OCI-M1 (cell line): ENCODE measurements at regions not wholly inside any gene's neighbourhood (a gene's known extent, or its start where the extent isn't known, plus 50 kb on each side); places are given as distances from the start of the nearest gene placed in this dataset.
A peak's percentile ranks its signal among the peaks of the same experiment; 100 is the strongest.

Experiments used
- DNase-seq: peaks from one replicate; lab custom pipeline; 2025; lab: John Stamatoyannopoulos, UW

DNA sequence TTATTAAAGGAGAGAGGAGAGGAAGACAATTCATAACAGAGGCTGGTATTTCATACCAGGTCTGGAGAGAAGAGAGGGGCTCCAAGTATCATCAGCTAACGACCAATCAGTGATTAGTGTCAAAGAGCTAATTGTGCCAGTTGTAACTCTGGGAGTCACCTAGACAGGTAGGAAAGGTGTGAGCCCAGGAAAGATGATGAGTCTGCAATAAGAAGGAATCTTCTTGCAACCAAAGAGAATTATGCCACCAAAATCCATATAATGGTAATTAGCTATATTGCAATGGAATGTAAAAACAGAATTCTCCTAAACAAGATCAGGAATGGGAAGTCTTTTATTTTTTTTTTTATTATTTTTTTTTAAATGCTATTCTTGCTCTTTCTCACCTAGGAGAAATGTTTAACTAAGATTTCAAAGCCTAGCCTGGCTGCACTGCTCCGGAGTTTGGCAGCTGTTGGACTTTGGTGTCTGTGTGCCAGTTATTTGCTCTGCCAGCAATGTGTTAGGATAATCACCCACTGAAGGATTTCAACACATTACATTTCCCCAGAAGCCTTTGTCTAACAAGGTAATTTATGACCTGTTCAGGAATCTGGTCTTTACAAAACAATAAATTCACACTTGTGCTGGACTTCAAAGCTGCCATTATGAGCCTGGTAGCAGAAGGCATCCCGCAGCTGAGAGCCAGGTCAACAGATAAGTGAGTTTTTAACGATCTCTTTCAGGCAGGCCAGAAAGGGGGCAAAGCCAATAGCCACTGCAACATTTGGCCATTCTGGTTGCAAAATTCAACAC, 89.4 kb downstream of the FOXB1 start:
- no peak for DNase-seq

DNA sequence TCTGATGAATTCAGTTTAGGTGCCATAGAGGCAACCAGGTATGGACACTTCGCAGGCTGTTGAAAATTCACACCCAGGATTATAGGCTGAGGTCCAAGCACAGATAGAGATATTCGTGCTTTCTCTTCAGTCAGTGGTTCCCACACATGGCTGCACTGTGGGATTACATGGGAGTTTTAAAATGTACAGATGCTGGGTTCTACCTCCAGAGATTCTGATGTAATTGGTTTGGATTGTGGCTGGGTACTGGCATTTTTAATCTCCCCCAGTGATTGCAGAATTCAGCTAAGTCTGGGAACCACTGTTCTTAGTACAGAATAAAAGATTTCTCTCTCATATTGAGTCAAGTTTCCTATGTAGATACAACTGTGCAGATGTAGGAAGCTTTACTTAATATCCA, 91.6 kb downstream of the FOXB1 start:
- no peak for DNase-seq

DNA sequence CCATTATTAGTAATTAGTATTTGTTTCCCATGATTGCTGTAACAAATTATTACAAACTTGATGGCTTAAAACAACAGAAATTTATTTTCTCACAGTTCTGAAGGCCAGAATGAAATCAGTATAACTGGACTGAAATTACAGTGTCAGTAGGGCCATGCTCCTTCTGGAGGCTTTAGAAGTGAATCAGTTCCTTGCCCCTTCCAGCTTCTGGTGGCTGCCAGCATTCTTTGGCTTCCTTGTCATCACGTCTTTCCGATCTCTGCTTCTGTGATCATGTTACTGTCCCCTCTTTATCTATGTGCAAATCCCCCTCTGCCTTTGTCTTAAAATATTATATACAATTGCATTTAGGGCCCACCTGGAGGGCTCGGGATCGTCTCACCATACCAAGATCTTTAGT, 92.0 kb downstream of the FOXB1 start:
- DNase-seq: no peak

DNA sequence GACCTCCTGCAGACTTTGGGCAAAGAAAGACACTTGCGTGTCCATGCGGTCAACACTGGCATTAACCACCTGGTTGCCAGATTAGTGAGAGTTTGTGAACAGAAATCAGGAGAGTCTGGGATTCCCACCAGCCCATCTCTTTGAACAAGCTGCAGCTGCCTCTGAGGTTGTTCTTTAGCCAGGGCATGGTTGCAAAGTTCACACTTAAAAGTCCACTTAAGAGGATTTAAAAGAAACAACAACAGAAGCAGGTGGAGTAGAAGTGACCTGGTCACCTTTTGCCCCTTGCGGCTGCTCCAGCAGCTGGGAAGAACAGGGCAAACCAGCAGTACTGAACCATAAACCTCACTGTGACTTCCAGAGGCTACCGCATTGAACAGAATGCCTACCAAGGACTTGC, 97.3 kb downstream of the FOXB1 start:
- DNase-seq: no peak

DNA sequence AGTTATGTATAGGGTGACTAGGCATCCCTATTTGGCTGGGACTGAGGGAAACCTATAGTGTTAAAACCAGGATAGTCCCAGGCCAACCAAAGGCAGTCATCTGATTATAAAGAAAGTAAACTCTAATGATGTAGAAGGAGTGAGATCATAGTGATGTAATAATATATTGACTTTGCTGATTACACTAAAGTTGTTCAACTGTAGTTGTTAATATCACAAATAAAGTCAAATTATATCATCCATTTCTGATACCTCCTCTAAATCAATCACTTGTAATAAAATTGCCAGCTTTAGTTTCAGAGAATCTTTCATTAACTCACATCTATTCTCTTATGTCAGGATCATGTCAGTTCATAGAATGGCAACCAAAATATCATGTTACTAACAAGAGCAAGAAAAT, 98.6 kb downstream of the FOXB1 start:
- DNase-seq: no peak

DNA sequence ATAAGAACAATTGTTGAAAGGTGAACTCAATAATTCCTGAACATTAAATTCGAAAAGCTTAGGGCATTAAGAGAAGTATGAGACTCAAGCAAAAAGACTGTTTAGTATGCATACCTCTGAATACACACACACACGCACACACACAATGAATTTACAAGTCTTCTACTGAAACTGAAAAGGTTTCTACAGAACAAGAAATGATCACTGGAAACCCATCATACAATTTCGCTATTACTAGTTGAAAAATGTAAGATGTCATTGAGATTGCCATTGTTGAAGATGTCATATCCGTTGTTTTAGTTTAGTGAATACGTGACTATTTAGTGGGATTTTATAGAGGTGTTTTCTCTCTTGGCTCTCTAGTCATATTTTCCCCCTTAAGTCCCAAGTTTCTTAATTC, 106.8 kb downstream of the FOXB1 start:
- no peak for DNase-seq

DNA sequence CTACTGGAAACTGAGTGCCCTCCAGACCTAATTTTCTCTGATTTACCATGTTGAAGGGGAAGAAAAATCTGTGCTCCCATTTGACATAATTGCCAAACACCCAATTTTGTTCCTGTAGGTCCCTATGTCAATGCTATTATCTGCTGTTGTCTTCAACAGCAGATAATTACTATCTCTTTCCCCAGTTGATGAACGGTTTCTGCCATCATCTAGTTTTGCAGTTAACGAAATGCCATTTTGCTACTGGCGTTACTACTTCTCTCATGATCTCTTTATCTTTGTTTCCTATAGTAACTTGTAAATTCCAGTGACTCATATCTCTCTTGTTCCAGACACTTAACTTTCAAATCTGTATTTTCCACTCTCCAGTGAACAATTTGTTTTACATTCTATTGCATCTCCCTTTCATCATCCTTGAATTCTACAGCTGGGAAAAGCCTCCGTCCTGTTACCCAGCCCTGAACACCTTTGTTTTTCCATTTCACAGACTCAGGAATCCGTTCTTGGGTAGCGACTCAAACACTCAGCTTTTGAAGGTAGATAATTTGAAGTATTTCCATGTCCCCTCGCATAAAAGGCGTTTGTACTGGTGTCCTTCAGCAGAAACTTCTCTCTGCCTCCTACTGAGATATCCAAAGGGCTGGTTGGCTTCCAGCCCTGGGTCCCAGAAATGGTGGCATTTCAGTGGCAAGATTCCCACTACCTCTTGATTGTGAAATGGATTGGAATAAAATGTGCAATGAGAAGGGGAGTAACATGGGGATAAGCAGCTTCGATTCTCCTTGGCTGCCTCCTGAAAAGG, 111.7 kb downstream of the FOXB1 start:
- DNase-seq: peak; percentile 65

DNA sequence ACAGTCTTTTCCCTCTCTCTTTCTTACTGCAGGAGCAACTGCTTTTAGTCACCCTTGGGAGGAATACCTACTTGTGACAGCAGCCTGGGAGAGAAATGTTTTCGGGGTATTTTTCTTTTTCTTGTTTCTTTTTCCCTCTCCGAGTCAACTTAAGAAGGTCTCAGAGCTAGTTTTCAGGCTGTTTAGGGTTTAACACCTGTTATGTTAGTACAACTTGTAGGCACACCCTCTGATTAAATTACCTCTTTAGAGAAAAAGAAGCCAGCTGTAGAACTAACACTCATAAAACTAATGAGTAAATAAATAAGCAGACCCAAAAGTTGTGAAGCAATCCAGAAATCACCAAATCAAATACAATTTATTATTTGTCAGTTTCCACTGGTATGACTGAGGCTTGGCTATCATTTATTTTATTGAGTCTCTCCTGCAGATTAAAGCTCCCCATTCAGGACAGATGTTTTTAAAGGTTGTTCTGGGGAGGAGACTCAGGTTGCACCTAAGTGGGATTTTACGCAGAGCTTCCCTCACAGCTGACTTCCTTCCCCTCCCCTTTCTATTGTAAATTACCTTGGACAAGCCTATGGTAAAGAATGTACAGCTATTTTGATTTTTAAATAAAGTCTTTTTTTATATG, 112.5 kb downstream of the FOXB1 start:
- peak; percentile 26 for DNase-seq

DNA sequence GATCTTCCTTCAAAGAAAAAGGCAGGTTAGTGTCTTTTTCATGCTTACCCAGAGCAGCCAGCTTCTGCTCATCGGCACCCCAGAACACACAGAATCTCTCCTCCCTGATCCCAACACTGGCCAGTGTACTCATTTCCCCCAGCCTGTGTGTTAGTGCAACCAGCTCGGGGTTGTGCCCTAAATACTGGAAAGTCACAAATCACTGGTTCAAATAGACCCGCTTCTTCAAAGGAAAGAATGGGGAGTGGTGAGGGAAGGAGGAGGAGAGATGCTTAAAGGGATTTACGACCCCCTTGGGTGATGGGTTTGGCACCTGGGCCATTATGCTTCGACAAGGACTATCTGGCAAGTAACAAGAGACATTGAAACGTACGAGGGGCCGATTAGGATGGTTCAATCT, 114.0 kb downstream of the FOXB1 start:
- DNase-seq: no peak

DNA sequence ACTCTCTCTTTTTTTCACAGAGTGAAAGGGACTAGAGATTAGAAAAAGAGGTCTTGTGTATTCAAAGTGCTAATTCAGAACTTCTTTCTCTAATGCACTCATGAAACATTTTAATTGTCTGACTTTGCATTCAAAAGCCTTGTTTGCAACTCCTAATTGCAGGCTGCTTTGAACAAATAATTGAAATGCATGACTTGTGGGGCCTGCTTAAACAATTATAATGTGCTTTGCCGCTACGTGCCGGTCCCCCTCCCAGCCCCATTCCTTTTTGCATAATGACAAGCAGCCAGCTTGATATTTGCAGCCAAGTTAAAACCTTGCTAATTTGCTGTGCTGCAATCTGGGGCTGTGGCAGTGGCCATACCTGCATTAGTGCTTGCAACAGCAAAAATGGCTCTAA, 114.5 kb downstream of the FOXB1 start:
- no peak for DNase-seq

DNA sequence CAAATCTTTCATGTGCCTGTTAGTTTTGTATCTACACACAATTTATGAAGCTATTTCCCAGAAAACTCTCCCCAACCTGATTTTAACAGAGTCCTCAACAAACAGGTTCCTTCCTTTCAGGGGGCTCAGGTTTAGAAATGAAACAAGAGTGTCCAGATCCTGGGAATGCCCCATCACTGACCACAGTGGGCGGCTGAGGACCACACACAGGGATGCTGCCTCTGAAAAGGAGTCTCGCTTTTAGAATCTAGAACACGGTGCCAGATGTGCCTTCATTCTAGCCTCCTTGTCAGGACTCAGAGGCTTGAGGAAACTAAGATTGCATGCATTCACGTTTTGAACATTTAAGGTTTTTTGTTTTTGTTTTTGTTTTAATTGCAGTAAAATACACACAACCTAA, 115.0 kb downstream of the FOXB1 start:
- no peak for DNase-seq

DNA sequence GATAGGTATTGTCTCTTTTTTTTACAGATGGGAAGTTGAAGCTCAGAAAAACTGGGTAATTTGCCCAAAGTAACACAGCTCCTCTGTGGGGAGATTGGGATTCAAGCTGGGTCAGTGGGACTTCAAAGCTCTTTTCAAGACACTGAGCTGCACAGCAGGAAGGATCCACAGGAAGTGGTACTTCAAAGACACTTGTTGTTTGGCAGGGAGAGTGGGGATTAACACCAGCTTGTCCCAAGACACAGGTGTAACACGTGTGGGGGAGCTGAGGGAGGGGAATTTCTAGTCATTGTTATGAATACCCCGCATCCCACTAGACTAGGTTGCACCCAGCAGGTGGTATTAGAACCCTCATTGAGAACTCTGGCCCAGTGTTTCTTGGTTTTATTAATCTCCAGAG, 116.0 kb downstream of the FOXB1 start:
- DNase-seq: no peak

DNA sequence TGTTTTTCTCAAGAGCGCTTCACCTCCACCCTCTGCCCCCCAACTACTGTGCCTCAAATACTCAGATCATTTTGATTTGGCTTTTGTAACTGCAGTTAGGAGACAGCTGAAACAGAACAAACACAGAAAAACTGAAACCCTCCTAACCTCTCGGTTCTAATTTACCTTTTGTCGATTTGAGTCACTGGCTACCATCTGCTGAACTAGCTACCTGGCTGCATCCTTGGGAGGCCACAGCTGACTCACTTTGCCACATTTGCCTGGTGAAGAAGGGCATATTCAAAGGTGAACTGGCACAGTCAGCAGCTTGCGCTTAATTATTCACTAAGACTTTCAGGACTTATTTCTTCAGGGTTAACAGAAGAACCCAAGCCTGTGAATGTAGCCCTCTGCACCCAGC, 117.7 kb downstream of the FOXB1 start:
- DNase-seq: no peak

DNA sequence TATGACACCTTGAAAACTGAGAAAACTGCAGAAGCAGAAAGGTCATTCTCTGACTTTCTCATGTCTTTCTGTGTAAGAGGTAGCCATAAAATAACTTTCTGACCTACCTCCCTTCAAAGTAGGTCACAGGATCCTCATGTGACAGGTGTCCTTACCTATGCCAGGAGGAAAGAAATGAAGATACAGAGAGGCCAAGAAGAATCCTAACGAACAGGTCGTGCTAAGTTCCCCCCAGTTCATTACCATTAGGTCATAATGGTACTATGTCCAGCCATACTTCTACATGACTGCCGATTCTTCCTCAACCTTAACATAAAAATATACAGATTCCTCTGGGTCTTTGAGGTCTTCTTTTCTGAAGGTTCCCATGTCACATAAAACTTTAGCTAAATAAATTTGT, 118.6 kb downstream of the FOXB1 start:
- no peak for DNase-seq

DNA sequence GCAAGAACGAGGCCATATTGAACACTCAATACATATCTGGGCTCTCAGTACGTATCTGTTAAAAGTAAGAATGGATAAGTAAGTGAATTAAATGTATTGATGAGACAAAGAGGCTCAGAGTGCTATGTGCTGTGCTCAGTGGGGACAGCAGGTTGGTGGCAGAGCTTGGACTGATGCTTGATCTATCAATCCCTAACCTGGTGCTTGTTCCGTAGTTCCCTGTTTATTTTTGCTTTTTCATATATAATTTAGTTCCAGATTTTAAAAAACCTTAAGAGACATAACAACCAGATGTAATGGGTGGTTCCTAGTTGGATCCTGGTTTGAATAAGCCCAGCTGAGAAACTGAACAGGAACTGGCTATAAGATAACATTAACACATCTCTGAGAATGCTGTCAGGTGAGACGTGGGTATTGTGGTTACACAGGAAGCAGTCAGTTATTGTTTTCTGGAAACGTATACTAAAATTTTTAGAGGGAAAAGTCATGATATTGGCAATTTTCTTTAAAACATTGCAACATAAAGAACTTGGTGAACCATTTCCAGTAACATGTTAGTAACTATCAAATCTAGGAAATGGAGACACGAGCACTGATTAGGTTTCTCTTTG, 120.5 kb downstream of the FOXB1 start:
- no peak for DNase-seq

DNA sequence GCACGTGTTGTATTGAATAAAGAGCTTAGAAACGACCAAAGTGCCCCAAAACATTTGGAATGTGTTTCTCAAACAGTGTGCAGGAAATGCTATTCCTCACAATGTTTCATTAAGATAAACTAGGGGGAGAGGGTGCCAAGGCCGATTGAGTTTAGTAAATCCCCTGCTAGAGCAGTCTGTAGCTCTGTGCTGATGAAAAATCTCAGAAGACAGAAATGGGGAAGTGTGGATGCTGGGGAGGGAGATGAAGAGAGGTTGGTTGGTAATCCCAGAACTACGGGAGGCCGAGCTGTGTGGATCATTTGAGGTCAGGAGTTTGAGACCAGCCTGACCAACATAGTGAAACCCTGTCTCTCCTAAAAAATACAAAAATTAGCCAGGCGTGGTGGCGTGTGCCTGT, 121.2 kb downstream of the FOXB1 start:
- peak; percentile 28 for DNase-seq

DNA sequence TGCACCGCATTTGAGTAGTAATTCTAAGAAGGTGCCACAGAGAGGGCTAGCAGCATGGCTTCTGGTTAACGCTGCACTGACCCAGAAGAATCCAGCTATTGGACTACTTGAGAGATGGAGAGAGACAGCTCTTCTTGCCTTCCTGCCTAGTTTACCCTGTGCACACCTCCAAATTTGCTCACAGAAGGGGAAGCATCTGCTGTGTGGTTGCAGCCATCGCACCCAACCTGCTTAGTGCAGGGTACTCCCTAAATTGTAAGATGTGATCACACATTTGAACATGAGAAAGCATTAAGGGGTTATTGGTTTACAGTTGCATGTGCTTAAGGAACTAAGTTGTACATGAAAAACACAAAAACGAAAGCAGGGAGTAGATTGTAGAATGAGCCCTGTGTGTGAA, 122.1 kb downstream of the FOXB1 start:
- DNase-seq: no peak

DNA sequence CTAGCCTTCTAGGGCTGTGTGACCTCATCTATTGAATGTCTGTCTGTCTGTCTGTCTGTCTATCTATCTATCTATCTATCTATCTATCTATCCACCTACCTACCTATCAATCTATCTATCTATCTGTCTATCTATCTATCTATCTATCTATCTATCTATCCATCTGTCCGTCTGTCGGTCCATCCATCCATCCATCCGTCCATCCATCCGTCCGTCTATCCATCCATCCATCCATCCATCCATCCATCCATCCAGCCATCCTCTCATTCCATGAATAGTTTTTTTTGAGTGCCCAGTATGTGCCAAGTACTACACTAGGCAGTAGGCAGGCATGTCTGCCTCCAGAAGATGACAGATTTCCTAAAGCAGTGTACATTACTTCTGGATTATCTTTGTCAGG, 122.5 kb downstream of the FOXB1 start:
- no peak for DNase-seq

DNA sequence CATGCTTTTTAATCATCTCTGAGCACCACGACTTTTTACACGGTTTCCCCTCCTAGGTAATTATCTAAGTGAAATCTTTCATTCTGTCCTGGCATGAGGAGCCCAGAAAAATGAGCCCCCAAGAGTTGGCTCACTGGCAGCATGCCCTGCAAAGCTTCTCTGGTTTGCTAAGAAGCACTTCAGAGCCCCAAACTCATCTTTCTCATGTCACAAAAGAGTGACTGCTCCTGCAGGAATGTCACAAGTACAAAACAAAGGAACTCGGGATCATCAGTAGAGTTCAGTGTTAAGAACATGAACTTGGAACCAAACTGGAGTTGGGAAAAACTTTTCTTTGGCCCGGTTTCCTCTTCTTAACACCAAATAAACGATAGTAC, 123.9 kb downstream of the FOXB1 start:
- no peak for DNase-seq

DNA sequence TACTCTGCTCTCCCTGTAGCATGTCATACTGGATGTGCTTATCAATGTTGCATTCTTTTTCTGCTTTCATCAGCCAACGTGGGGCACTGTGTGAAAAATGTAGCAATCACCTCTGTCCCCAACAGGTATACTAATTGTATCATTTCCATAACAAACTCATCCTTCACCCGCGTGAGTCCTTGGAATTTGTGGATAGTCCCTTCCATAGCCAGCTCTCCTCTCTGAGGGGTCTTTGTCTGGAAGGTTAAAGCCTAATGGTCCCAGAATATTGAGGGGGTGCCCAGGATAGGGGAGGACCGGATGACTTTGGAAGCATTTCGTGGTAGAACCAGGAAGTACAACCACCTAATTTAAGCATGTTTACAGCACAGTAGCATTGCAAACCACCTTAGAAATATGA, 124.6 kb downstream of the FOXB1 start:
- no peak for DNase-seq

DNA sequence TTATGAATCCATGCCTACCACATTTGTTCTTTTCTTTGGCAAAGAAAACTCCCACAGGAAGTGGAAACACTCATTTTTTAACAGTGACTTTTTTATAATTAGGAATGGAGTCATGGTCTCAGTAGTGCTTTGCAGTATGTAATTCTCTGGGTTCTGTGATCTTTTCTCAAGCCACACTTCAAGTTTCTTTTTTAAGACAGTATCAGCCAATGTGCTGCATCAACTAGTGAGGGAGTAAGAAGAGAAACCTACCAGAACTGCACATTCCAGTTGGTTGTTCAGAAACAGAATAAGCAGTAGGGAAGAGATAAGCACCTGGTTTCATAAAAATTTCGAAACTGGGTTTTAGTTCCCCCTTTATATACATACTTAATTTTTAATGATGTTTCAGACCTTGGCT, 126.3 kb downstream of the FOXB1 start:
- DNase-seq: peak; percentile 6

DNA sequence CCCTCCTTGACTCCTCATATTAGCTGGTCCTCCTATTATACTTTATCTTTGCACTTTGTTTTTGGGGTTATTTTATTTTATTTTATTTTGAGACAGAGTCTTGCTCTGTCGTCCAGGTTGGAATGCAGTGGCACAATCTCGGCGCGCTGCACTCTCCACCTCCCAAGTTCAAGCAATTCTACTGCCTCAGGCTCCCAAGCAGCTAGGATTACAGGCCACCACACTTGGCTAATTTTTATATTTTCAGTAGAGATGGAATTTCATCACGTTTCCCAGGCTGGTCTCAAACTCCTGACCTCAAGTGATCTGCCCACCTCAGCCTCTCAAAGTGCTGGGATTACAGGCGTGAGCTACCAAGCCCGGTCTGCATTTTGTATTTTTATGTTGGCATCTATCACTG, 126.7 kb downstream of the FOXB1 start:
- DNase-seq: no peak

DNA sequence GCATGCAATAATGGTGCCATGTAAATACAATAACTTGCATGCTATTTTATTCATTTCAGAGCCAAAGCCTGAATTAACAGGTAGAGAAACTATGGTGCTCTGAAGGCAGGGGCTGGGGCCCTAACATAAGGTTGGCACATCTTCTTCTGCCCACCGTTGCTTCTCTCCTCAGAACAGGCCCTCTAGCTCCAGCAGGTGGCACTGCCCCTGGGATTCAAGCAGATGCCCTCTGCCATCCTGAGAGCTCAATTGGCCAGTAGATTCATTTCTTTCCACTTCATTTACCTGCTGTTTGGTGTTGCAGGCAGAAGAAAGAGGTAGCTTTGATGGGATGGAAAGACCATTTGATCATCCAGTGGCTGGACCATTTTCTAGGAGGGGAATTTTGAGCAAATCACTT, 130.5 kb downstream of the FOXB1 start:
- no peak for DNase-seq
